ENCODE measurements at regions not wholly inside any gene's neighbourhood (a gene's known extent, or its start where the extent isn't known, plus 50 kb on each side); places are given as distances from the start of the nearest gene placed in this dataset.

DNA sequence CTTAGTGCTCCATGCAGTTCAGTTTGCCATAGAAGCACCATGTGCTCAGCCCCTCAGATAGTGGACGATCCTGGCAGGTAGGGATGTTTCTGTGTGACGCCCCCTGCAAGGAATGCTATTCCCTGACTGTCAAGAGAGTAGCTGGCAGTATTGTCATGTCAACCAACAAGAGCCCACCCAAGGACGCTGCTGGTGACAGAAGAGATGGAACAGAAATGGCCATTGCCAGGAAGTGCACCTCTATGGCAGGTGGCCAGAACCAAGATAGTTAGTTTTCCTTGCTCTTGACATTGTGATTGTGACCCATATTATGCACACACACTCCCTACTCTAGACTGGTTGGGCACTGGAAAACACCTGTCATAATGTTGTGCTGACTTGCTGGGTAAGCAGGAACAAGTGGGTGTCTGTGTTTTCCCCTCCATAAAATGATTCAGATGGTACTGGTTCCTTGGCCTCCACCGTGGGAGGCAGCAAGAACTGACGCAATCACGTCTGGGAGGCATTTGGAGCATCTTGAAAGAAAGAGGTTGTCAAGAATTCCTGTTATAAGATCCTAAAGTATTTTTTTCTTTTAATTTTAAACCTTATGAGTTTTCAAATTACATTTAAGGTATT lies 507.9 kb downstream of the MID1IP1 start:
- CTCF ChIA-PET, result no interaction called here
- Histone ChIP-seq H3F3A (ENCODE audit: low read length, unreplicated experiment) (no peaks in the 10 kb centered on the region), H3K79me2 (ENCODE audit: low read length) (no peaks in the 10 kb centered on the region), H2AFZ (ENCODE audit: low read length) (no peak overlapping the region), H3K9me2 (replicated peaks; ENCODE audit: low read length) (no peaks in the 10 kb centered on the region), H3K27ac (ENCODE audit: low read length) (no peak overlapping the region), H3K4me2 (ENCODE audit: low read length) (no peak overlapping the region), H3K36me3 (ENCODE audit: low read depth, low read length) (no peaks in the 10 kb centered on the region), H3K9ac (ENCODE audit: low read length) (no peak overlapping the region), H3K27me3 (ENCODE audit: low read length) (peaks cover 14% of the 10 kb centered on the region), H3K4me3 (ENCODE audit: low read length) (no peak overlapping the region), H3K4me1 (ENCODE audit: insufficient read depth, low read length) (no peaks in the 10 kb centered on the region), H3K9me3 (ENCODE audit: low read length) (no peaks in the 10 kb centered on the region), H4K20me1 (ENCODE audit: low read length) (no peaks in the 10 kb centered on the region)
- intact Hi-C loops (cut with micrococcal nuclease), result no loop called here
- POLR2A ChIA-PET (ENCODE audit: unreplicated experiment), result no interaction called here
- TF ChIP-seq, protein P1, sequence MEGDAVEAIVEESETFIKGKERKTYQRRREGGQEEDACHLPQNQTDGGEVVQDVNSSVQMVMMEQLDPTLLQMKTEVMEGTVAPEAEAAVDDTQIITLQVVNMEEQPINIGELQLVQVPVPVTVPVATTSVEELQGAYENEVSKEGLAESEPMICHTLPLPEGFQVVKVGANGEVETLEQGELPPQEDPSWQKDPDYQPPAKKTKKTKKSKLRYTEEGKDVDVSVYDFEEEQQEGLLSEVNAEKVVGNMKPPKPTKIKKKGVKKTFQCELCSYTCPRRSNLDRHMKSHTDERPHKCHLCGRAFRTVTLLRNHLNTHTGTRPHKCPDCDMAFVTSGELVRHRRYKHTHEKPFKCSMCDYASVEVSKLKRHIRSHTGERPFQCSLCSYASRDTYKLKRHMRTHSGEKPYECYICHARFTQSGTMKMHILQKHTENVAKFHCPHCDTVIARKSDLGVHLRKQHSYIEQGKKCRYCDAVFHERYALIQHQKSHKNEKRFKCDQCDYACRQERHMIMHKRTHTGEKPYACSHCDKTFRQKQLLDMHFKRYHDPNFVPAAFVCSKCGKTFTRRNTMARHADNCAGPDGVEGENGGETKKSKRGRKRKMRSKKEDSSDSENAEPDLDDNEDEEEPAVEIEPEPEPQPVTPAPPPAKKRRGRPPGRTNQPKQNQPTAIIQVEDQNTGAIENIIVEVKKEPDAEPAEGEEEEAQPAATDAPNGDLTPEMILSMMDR (conservative IDR thresholded peaks at IDR 0.05; ENCODE audit: low read depth, low read length), result no peak
- TF ChIP-seq EZH2phosphoT487 (IDR thresholded peaks at IDR 0.05; ENCODE audit: borderline replicate concordance, low read length), result no peak
- no peak for TF ChIP-seq EZH2 (IDR thresholded peaks at IDR 0.05; ENCODE audit: low read length, unreplicated experiment)
- ATAC-seq (no peak), DNase-seq (no peak)
- no TSS peak for BruUV-seq (replicated peaks)

- ATAC-seq, result no peak
- no peak overlapping the region for H3K4me2 ChIP-seq (ENCODE audit: low read length)
- no peak overlapping the region for H3K9ac ChIP-seq (ENCODE audit: low read length)
- no peak for DNase-seq
- H3K9me2 ChIP-seq (replicated peaks; ENCODE audit: low read length), result no peaks in the 10 kb centered on the region
- no peaks in the 10 kb centered on the region for H3K4me1 ChIP-seq (ENCODE audit: insufficient read depth, low read length)
- TF ChIP-seq EZH2phosphoT487 (IDR thresholded peaks at IDR 0.05; ENCODE audit: borderline replicate concordance, low read length) (no peak), EZH2 (IDR thresholded peaks at IDR 0.05; ENCODE audit: low read length, unreplicated experiment) (no peak)
- TF ChIP-seq, protein P1 (conservative IDR thresholded peaks at IDR 0.05; ENCODE audit: low read depth, low read length), result no peak
- peaks cover 14% of the 10 kb centered on the region for H3K27me3 ChIP-seq (ENCODE audit: low read length)
- intact Hi-C loops (cut with micrococcal nuclease), result no loop called here
- H2AFZ ChIP-seq (ENCODE audit: low read length), result no peak overlapping the region
- no peak overlapping the region for H3K4me3 ChIP-seq (ENCODE audit: low read length)
- H3K79me2 ChIP-seq (ENCODE audit: low read length), result no peaks in the 10 kb centered on the region
- H3F3A ChIP-seq (ENCODE audit: low read length, unreplicated experiment), result no peaks in the 10 kb centered on the region
- no peaks in the 10 kb centered on the region for H3K36me3 ChIP-seq (ENCODE audit: low read depth, low read length)
- CTCF ChIA-PET, result no interaction called here
- H4K20me1 ChIP-seq (ENCODE audit: low read length), result no peaks in the 10 kb centered on the region
- H3K9me3 ChIP-seq (ENCODE audit: low read length), result no peaks in the 10 kb centered on the region
- POLR2A ChIA-PET (ENCODE audit: unreplicated experiment), result no interaction called here
- BruUV-seq (replicated peaks), result no TSS peak
- H3K27ac ChIP-seq (ENCODE audit: low read length), result no peak overlapping the region
These were observed 508.5 kb downstream of the MID1IP1 start for GRCh38 chrX:39309721-39310152.

DNA sequence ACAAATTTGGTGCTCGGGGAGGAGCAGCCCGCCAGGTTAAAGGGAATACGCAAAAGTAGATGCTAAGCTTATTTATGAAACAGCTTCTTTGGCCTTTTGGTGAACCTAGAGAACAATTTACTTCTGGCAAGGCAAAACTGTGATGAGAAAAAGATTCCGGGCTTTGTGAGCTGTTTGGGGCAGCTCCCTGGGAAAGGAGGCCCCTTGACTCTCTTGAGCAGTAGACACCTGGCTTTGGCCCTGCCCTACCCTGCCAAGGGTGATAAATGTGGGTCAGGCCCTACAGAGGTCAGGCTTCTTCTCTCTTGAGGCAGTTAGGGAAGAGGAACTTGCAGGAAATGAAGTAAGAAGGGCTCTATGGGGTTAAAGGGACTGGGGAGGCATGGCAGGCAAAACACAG lies 509.6 kb downstream of the MID1IP1 start:
- Histone ChIP-seq H3K27me3 (ENCODE audit: low read length) (peaks cover 14% of the 10 kb centered on the region), H3K9me2 (replicated peaks; ENCODE audit: low read length) (no peaks in the 10 kb centered on the region), H4K20me1 (ENCODE audit: low read length) (no peaks in the 10 kb centered on the region), H3K9ac (ENCODE audit: low read length) (no peak overlapping the region), H3K79me2 (ENCODE audit: low read length) (no peaks in the 10 kb centered on the region), H3F3A (ENCODE audit: low read length, unreplicated experiment) (no peaks in the 10 kb centered on the region), H3K9me3 (ENCODE audit: low read length) (no peaks in the 10 kb centered on the region), H3K36me3 (ENCODE audit: low read depth, low read length) (no peaks in the 10 kb centered on the region), H3K27ac (ENCODE audit: low read length) (no peak overlapping the region), H3K4me2 (ENCODE audit: low read length) (no peak overlapping the region), H2AFZ (ENCODE audit: low read length) (no peak overlapping the region), H3K4me3 (ENCODE audit: low read length) (no peak overlapping the region), H3K4me1 (ENCODE audit: insufficient read depth, low read length) (no peaks in the 10 kb centered on the region)
- DNase-seq (no peak), ATAC-seq (no peak)
- intact Hi-C loops (cut with micrococcal nuclease), result no loop called here
- TF ChIP-seq, protein P1 (conservative IDR thresholded peaks at IDR 0.05; ENCODE audit: low read depth, low read length), result no peak
- TF ChIP-seq EZH2 (IDR thresholded peaks at IDR 0.05; ENCODE audit: low read length, unreplicated experiment), result no peak
- TF ChIP-seq EZH2phosphoT487 (IDR thresholded peaks at IDR 0.05; ENCODE audit: borderline replicate concordance, low read length), result no peak
- no TSS peak for BruUV-seq (replicated peaks)
- ChIA-PET POLR2A (ENCODE audit: unreplicated experiment) (no interaction called here), CTCF (no interaction called here)
